Hematopoietic multipotent progenitor cell treated with erythropoietin and hydrocortisone succinate and interleukin-3 and kit ligand, for 6 days (in vitro differentiated cells): ENCODE measurements at regions not wholly inside any gene's neighbourhood (a gene's known extent, or its start where the extent isn't known, plus 50 kb on each side); places are given as distances from the start of the nearest gene placed in this dataset.
"Not testable (repeated sequence)": the region's sequence is repeated elsewhere in the genome, so short reads cannot be mapped to it uniquely, and the experiment has no call there.

Experiments used
- DNase-seq: peaks from one replicate; pipeline ENCODE4 v3.0.0-alpha.2; 2015

- DNase-seq: no peak
Observed at GRCh38 chr14:106395456-106396050, 869.2 kb downstream of the TMEM121 start.

- DNase-seq: no peak
Observed at GRCh38 chr14:106396999-106397398, 870.6 kb downstream of the TMEM121 start.

GRCh38 chr14:106398931-106399331 lies 872.5 kb downstream of the TMEM121 start:
- DNase-seq: not testable (repeated sequence)

GRCh38 chr14:106401316-106401715 lies 874.9 kb downstream of the TMEM121 start:
- not testable (repeated sequence) for DNase-seq

GRCh38 chr14:106410229-106410628 lies 883.8 kb downstream of the TMEM121 start:
- not testable (repeated sequence) for DNase-seq

- no peak for DNase-seq
Observed at GRCh38 chr14:106414464-106414863, 888.1 kb downstream of the TMEM121 start.

- DNase-seq: peak; percentile 85
Observed at GRCh38 chr14:106417224-106418049, 891.1 kb downstream of the TMEM121 start.

GRCh38 chr14:106419376-106419965 lies 893.1 kb downstream of the TMEM121 start:
- DNase-seq: peak; percentile 56

- peak; percentile 70 for DNase-seq
Observed at GRCh38 chr14:106421431-106422033, 895.1 kb downstream of the TMEM121 start.

- DNase-seq: no peak
Observed at GRCh38 chr14:106422066-106422465, 895.7 kb downstream of the TMEM121 start.

- DNase-seq: not testable (repeated sequence)
Observed at GRCh38 chr14:106425150-106425549, 898.8 kb downstream of the TMEM121 start.

GRCh38 chr14:106436310-106436905 lies 910.0 kb downstream of the TMEM121 start:
- DNase-seq: peak; percentile 71

GRCh38 chr14:106442857-106443256 lies 916.5 kb downstream of the TMEM121 start:
- peak; percentile 63 for DNase-seq

GRCh38 chr14:106455026-106455425 lies 928.6 kb downstream of the TMEM121 start:
- DNase-seq: peak; percentile 88

- DNase-seq: peak; percentile 55
Observed at GRCh38 chr14:106459971-106460730, 933.8 kb downstream of the TMEM121 start.

GRCh38 chr14:106460916-106461315 lies 934.5 kb downstream of the TMEM121 start:
- DNase-seq: no peak

GRCh38 chr14:106466483-106466882 lies 940.1 kb downstream of the TMEM121 start:
- not testable (repeated sequence) for DNase-seq

GRCh38 chr14:106468869-106469268 lies 942.5 kb downstream of the TMEM121 start:
- not testable (repeated sequence) for DNase-seq

- peak; percentile 21 for DNase-seq
Observed at GRCh38 chr14:106470028-106470427, 943.6 kb downstream of the TMEM121 start.

GRCh38 chr14:106474261-106475028 lies 948.1 kb downstream of the TMEM121 start:
- not testable (repeated sequence) for DNase-seq

GRCh38 chr14:106475214-106475613 lies 948.8 kb downstream of the TMEM121 start:
- DNase-seq: not testable (repeated sequence)
